ENCODE measurements at regions not wholly inside any gene's neighbourhood (a gene's known extent, or its start where the extent isn't known, plus 50 kb on each side); places are given as distances from the start of the nearest gene placed in this dataset.
"Not testable (repeated sequence)": the region's sequence is repeated elsewhere in the genome, so short reads cannot be mapped to it uniquely, and the experiment has no call there.

GRCh38 chr3:106083207-106083606 is 214.4 kb upstream of the CBLB start:
- no peak for DNase-seq

GRCh38 chr3:106083854-106084253 is 215.0 kb upstream of the CBLB start:
- no peak for DNase-seq

DNA sequence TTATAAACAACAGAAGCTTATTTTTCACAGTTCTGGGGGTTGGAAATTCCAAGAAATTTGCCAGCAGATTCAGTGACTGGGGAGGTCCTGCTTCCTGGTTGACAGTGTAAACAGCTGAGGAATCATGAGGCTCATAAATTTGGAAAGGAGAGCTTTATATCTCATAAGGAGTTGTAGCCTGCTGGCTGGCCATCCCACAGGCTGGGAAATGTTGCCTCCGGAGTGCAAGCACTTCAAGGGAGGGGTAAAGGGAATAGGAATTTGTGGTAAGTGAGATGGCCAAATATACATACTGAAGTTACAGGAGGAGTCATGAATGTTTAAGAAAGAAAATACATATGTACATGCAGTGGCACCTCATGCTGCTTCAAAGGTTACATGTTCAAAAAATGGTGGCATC is 217.2 kb upstream of the CBLB start:
- no peak for DNase-seq

DNA sequence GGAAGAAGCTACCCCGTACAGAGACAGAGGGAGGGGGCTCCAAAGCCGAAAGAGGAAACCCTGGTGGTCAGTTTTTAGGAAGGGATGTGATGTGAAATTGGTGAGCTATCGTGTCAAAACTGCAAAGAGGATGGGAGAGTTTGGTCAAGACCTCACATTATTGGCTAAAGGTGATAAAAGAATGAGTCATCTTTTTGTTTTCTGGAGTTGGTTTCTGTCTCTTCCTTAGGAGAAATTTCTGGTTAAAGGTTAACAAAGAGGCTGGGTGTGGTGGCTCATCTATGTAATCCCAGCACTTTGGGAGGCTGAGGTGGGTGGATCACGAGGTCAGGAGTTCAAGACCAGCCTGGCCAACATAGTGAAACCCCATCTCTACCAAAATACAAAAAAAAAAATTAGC is 217.8 kb upstream of the CBLB start:
- DNase-seq, result no peak

- DNase-seq, result no peak
Observed at GRCh38 chr3:106088304-106088703, 219.5 kb upstream of the CBLB start.

GRCh38 chr3:106088899-106089298 is 220.1 kb upstream of the CBLB start:
- no peak for DNase-seq

DNA sequence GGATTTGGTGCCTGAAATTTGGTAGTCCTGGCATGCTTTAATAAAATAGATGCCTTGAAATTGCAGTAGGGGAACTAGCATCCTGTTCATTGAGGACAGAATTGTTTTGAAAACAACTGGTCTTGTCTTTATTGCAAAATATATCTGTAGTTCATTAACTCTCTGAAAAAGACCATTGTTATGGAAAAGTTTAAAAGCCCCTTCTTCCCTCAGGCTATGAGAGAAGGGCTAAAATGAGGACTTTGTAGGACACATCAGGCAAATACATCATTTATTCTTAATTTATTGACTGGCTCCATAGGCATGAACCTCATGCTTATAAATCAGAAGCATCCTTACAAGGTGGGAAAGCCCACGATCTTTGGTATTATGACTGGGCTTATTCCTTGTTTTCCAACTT is 221.0 kb upstream of the CBLB start:
- DNase-seq, result no peak

- DNase-seq, result no peak
Observed at GRCh38 chr3:106092792-106093191, 224.0 kb upstream of the CBLB start.

DNA sequence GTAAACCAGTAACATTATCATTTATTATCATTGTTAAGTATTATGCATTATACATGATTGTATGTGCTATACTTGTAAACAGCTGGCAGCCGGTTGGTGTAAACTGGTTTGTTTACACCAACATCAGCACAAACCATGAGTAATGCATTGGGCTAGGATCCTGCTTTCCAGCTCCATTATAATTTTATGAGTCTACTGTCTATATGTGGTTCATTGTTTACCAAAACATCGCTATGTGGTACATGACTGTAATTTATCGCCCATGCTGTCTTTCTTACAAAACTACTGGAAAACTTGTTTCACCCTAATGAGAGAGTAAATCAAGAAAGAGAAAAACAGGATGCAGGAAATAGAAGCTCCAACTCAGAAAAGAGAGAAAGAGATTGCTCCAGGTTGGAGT is 224.8 kb upstream of the CBLB start:
- no peak for DNase-seq

GRCh38 chr3:106097817-106098435 is 229.1 kb upstream of the CBLB start:
- no peak for DNase-seq

GRCh38 chr3:106103383-106103782 is 234.6 kb upstream of the CBLB start:
- no peak for DNase-seq

GRCh38 chr3:106104078-106104477 is 235.3 kb upstream of the CBLB start:
- no peak for DNase-seq

- no peak for DNase-seq
Observed at GRCh38 chr3:106108925-106109324, 240.1 kb upstream of the CBLB start.

DNA sequence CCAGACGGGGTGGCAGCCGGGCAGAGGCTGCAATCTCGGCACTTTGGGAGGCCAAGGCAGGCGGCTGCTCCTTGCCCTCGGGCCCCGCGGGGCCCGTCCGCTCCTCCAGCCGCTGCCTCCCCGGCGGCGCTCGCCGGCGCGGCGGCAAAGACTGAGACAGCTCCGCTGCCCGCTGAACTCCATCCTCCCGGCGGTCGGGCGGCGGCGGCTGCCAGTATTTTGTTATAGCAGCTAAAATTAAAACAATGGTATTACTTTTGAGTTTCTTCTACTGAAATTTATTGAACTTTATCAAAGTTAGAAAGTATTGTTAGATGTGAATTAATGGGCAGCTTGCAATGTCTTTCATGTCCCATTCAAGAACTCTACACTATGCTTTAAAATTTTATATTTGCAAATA is 243.7 kb upstream of the CBLB start:
- DNase-seq, result not testable (repeated sequence)

- no peak for DNase-seq
Observed at GRCh38 chr3:106113747-106114146, 244.9 kb upstream of the CBLB start.

DNA sequence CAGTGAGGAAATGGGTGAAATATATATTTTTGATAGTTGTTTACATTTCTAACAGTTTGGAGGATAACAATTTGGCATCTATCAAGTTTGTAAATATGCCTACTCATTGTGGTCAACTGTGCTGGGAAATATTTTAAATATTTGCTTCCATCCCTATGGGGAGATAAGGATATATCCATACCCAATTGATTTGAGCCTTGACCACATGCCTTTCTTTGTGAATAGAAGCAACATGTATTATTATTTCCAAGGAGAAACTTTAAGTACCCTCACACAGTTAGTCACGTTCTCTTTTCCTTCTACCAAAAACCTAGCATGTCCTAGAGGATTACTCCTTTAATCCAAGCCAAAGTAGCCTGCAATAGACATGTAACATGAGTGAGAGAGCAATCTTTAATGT is 245.4 kb upstream of the CBLB start:
- DNase-seq, result no peak

- no peak for DNase-seq
Observed at GRCh38 chr3:106114848-106115247, 246.0 kb upstream of the CBLB start.

GRCh38 chr3:106115557-106115956 is 246.7 kb upstream of the CBLB start:
- DNase-seq, result no peak

GRCh38 chr3:106116733-106117489 is 248.1 kb upstream of the CBLB start:
- DNase-seq, result no peak

GRCh38 chr3:106117490-106117858 is 248.7 kb upstream of the CBLB start:
- DNase-seq, result no peak

GRCh38 chr3:106119614-106120082 is 250.8 kb upstream of the CBLB start:
- DNase-seq, result no peak

DNA sequence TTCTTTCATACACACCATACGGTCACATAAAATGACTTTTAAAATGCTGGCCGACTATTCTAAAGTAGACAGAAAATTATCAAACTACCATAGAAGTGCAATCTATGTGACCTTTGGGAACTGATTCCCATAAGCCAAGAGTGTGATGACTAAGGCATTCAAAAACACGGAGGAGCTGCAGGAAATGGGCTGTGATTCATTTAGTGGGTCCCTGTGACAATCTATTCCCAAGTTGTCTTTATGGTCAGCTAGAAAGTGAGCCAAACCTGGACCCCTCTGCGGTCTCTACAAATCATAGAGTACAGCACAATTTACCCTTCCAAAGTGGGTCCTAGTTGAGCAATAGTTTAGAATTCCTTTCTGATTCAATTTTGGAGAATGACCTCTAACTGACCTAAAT is 251.5 kb upstream of the CBLB start:
- DNase-seq, result no peak

DNA sequence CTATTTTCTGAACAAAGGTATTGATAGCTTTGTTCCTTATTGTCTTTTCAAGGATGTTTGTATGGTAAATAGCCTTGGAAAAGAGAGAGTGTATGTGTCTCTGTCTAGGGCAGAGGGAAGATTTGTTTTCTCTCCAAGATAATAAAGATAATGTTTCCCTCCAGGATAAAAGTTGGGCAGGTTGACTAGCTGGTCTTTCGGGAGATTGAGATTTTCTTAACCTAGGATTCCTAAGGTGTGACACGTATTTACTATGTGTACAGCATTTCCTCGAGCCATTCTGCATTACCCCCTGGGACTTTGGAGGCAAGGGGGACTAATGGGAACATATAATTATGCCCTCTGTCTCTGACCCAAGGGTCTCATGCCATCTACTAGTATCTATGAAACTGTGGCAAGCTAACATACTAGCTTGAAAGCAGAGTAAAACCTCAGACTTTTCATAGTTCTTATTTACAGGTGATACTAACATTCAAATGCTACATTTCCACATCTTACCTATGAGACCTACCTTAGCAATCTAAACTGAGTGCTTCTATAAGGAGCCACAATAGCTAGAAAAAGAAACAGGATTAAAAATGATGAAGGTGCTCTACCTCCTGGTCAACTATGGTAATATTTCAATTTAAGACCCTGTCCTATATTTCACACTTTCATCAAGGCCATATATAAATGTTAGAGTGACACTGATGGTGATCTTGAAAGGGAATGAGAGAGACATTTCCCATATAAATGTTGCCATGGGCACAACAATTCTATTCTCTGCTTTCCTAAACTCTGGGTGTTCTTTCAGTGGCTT is 252.9 kb upstream of the CBLB start:
- DNase-seq, result no peak

DNA sequence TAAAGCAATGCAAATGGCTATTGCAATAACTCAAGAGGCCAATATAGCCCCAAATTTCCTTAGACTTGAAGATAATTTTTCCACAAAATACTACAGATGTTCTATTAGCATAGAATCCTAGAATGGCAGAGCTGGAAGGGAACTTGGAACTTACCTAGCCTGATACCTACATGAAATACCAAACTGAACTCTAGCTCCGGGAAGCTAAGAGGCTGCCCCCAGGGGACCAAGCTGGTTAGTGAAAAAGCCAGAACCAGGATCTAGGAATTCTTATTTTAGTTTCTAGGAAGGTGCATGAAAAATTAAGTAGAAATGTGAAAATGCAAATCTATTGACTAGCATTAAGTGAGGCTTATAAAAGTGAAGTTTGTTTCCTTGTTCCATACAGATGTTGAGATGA is 256.0 kb upstream of the CBLB start:
- DNase-seq, result no peak

All from CD4-positive, alpha-beta T cell treated with Interleukin-1 beta for 1 hour (primary cell).